Endothelial cell (in vitro differentiated cells): ENCODE measurements at regions not wholly inside any gene's neighbourhood (a gene's known extent, or its start where the extent isn't known, plus 50 kb on each side); places are given as distances from the start of the nearest gene placed in this dataset.
A peak's percentile ranks its signal among the peaks of the same experiment; 100 is the strongest.
"Not testable (repeated sequence)": the region's sequence is repeated elsewhere in the genome, so short reads cannot be mapped to it uniquely, and the experiment has no call there.

Source experiments
- DNase-seq: peaks from one replicate; pipeline ENCODE4 v3.0.0; 2021; ENCODE audit warnings: low spot score
- H3K27ac Mint-ChIP-seq: one replicate; pipeline ENCODE4 v1.8.0; 2021; ENCODE audit warnings: mixed read lengths, inconsistent platforms; ENCODE audit not compliant: unreplicated experiment
- H3K27me3 Mint-ChIP-seq: one replicate; pipeline ENCODE4 v1.8.0; 2021; ENCODE audit warnings: mild to moderate bottlenecking, moderate library complexity, mixed read lengths, inconsistent platforms; ENCODE audit not compliant: unreplicated experiment
- H3K36me3 Mint-ChIP-seq: one replicate; pipeline ENCODE4 v1.8.0; 2021; ENCODE audit warnings: mild to moderate bottlenecking, low read depth, mixed read lengths, inconsistent platforms; ENCODE audit not compliant: unreplicated experiment
- H3K4me1 Mint-ChIP-seq: one replicate; pipeline ENCODE4 v1.8.0; 2021; ENCODE audit warnings: mild to moderate bottlenecking, mixed read lengths, inconsistent platforms; ENCODE audit not compliant: unreplicated experiment
- H3K4me3 Mint-ChIP-seq: one replicate; pipeline ENCODE4 v1.8.0; 2021; ENCODE audit warnings: mild to moderate bottlenecking, mixed read lengths, inconsistent platforms; ENCODE audit not compliant: unreplicated experiment
- H3K9me3 Mint-ChIP-seq: one replicate; pipeline ENCODE4 v1.8.0; 2021; ENCODE audit warnings: mixed read lengths, inconsistent platforms; ENCODE audit not compliant: unreplicated experiment

GRCh38 chr9:62897411-62898225 lies 1707.8 kb downstream of the SPATA31A7 start:
- H3K27me3 Mint-ChIP-seq, DNase-seq, H3K4me1 Mint-ChIP-seq, H3K36me3 Mint-ChIP-seq, H3K27ac Mint-ChIP-seq, H3K9me3 Mint-ChIP-seq: not testable (repeated sequence)
- peak overlapping the region; percentile 56 for H3K4me3 Mint-ChIP-seq

GRCh38 chr9:62899666-62900065 lies 1709.8 kb downstream of the SPATA31A7 start:
- not testable (repeated sequence) for DNase-seq, H3K27me3 Mint-ChIP-seq, H3K4me3 Mint-ChIP-seq, H3K27ac Mint-ChIP-seq, H3K4me1 Mint-ChIP-seq, H3K36me3 Mint-ChIP-seq, H3K9me3 Mint-ChIP-seq

GRCh38 chr9:62904061-62904460 lies 1714.2 kb downstream of the SPATA31A7 start:
- not testable (repeated sequence) for H3K4me1 Mint-ChIP-seq, H3K27me3 Mint-ChIP-seq, H3K4me3 Mint-ChIP-seq, H3K36me3 Mint-ChIP-seq, H3K9me3 Mint-ChIP-seq, H3K27ac Mint-ChIP-seq, DNase-seq

GRCh38 chr9:62905722-62906121 lies 1715.9 kb downstream of the SPATA31A7 start:
- not testable (repeated sequence) for H3K4me1 Mint-ChIP-seq, H3K9me3 Mint-ChIP-seq, DNase-seq, H3K27ac Mint-ChIP-seq, H3K36me3 Mint-ChIP-seq, H3K27me3 Mint-ChIP-seq, H3K4me3 Mint-ChIP-seq

GRCh38 chr9:62907866-62908265 lies 1718.0 kb downstream of the SPATA31A7 start:
- not testable (repeated sequence) for H3K27ac Mint-ChIP-seq, H3K27me3 Mint-ChIP-seq, H3K4me1 Mint-ChIP-seq, DNase-seq, H3K9me3 Mint-ChIP-seq, H3K36me3 Mint-ChIP-seq, H3K4me3 Mint-ChIP-seq

- not testable (repeated sequence) for H3K9me3 Mint-ChIP-seq, H3K27ac Mint-ChIP-seq, H3K36me3 Mint-ChIP-seq, H3K4me3 Mint-ChIP-seq, H3K27me3 Mint-ChIP-seq, DNase-seq, H3K4me1 Mint-ChIP-seq
These were observed 1718.4 kb downstream of the SPATA31A7 start for GRCh38 chr9:62908271-62908670.

- not testable (repeated sequence) for H3K4me1 Mint-ChIP-seq, DNase-seq
These were observed 1719.6 kb downstream of the SPATA31A7 start for GRCh38 chr9:62909447-62909846.

GRCh38 chr9:62912278-62912677 lies 1722.4 kb downstream of the SPATA31A7 start:
- not testable (repeated sequence) for H3K9me3 Mint-ChIP-seq, H3K27ac Mint-ChIP-seq, H3K36me3 Mint-ChIP-seq, DNase-seq, H3K4me1 Mint-ChIP-seq, H3K4me3 Mint-ChIP-seq, H3K27me3 Mint-ChIP-seq

More at GRCh38 chr9:62909447-62909846, 1719.6 kb downstream of the SPATA31A7 start:
- not testable (repeated sequence) for H3K36me3 Mint-ChIP-seq, H3K27me3 Mint-ChIP-seq, H3K4me3 Mint-ChIP-seq, H3K9me3 Mint-ChIP-seq, H3K27ac Mint-ChIP-seq

GRCh38 chr9:62915168-62915567 lies 1725.3 kb downstream of the SPATA31A7 start:
- not testable (repeated sequence) for H3K36me3 Mint-ChIP-seq, H3K27ac Mint-ChIP-seq, H3K27me3 Mint-ChIP-seq, H3K4me1 Mint-ChIP-seq, H3K4me3 Mint-ChIP-seq, H3K9me3 Mint-ChIP-seq
- DNase-seq, result peak; percentile 2

GRCh38 chr9:62915661-62916060 lies 1725.8 kb downstream of the SPATA31A7 start:
- not testable (repeated sequence) for H3K27me3 Mint-ChIP-seq, H3K4me1 Mint-ChIP-seq, H3K27ac Mint-ChIP-seq, H3K4me3 Mint-ChIP-seq, H3K9me3 Mint-ChIP-seq, DNase-seq, H3K36me3 Mint-ChIP-seq

GRCh38 chr9:62918648-62919385 lies 1729.0 kb downstream of the SPATA31A7 start:
- not testable (repeated sequence) for H3K9me3 Mint-ChIP-seq, H3K4me3 Mint-ChIP-seq, H3K4me1 Mint-ChIP-seq, H3K27me3 Mint-ChIP-seq, H3K36me3 Mint-ChIP-seq, H3K27ac Mint-ChIP-seq
- DNase-seq, result peak; percentile 1

GRCh38 chr9:62931484-62931883 lies 1741.6 kb downstream of the SPATA31A7 start:
- not testable (repeated sequence) for H3K4me3 Mint-ChIP-seq, H3K9me3 Mint-ChIP-seq

More at GRCh38 chr9:62931484-62931883, 1741.6 kb downstream of the SPATA31A7 start:
- DNase-seq, H3K4me1 Mint-ChIP-seq, H3K27me3 Mint-ChIP-seq, H3K27ac Mint-ChIP-seq, H3K36me3 Mint-ChIP-seq: not testable (repeated sequence)
